Nephron (organoid): ENCODE measurements at regions not wholly inside any gene's neighbourhood (a gene's known extent, or its start where the extent isn't known, plus 50 kb on each side); places are given as distances from the start of the nearest gene placed in this dataset.

Experiments
- H3K27ac Mint-ChIP-seq, 3 experiments: 2 replicates each; pipeline ENCODE4 v1.8.0; 2020; ENCODE audit warnings: mixed read lengths in 3 of 3, mild to moderate bottlenecking in 2 of 3, moderate library complexity in 1 of 3
- H3K27me3 Mint-ChIP-seq: 2 replicates; pipeline ENCODE4 v1.8.0; 2021; ENCODE audit warnings: low read depth, mild to moderate bottlenecking, moderate library complexity, mixed read lengths
- H3K36me3 Mint-ChIP-seq: 2 replicates; pipeline ENCODE4 v1.8.0; 2020; ENCODE audit warnings: low read depth, mixed read lengths
- H3K4me1 Mint-ChIP-seq: 2 replicates; pipeline ENCODE4 v1.8.0; 2020; ENCODE audit warnings: mixed read lengths
- H3K4me3 Mint-ChIP-seq, 3 experiments: 2 replicates each; pipeline ENCODE4 v1.8.0; 2020; ENCODE audit warnings: mild to moderate bottlenecking in 3 of 3, mixed read lengths in 3 of 3, moderate library complexity in 2 of 3
- H3K9me3 Mint-ChIP-seq: 2 replicates; pipeline ENCODE4 v1.8.0; 2020; ENCODE audit warnings: mixed read lengths
- TF ChIP-seq, protein P1 (sequence below), 3 experiments: fragments of 200-600 bp; sonication (generic); IDR thresholded peaks; one replicate each; pipeline ENCODE4 v1.5.0; 2021; ENCODE audit warnings: antibody characterized with exemption in 3 of 3; ENCODE audit not compliant: unreplicated experiment in 3 of 3

DNA sequence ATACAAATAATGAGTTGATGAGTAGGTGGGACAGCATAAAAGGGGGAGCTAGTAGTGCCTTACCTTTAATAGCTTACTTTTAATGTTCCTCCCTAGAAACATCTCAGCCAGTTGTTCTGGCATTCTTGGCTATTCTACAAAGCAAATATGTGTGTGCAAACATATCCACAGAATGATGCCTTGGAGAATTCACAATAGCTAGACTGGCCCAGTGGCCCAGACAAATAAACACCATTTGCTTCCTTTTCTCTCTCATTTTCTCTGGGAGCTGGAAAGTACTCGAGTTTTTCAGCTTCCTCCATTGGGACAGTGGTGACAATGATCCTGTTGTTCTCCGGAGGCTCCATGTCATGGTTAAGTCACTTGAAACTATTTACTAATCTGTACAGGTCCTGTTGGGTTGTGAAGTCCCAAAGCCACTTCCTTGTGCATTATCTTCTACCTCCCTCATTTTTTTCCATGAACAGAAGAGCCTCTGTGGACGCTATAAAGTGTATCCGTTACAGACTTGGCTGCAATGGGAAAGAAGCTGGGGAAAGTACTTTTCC lies 122.9 kb downstream of the DMAC1 start:
- Mint-ChIP-seq H3K9me3 (no peaks in the 10 kb centered on the region), H3K27ac (no peak overlapping the region), H3K4me3 (no peak overlapping the region), H3K36me3 (no peaks in the 10 kb centered on the region), H3K4me1 (no peaks in the 10 kb centered on the region), H3K27me3 (no peaks in the 10 kb centered on the region)
- TF ChIP-seq, protein P1, sequence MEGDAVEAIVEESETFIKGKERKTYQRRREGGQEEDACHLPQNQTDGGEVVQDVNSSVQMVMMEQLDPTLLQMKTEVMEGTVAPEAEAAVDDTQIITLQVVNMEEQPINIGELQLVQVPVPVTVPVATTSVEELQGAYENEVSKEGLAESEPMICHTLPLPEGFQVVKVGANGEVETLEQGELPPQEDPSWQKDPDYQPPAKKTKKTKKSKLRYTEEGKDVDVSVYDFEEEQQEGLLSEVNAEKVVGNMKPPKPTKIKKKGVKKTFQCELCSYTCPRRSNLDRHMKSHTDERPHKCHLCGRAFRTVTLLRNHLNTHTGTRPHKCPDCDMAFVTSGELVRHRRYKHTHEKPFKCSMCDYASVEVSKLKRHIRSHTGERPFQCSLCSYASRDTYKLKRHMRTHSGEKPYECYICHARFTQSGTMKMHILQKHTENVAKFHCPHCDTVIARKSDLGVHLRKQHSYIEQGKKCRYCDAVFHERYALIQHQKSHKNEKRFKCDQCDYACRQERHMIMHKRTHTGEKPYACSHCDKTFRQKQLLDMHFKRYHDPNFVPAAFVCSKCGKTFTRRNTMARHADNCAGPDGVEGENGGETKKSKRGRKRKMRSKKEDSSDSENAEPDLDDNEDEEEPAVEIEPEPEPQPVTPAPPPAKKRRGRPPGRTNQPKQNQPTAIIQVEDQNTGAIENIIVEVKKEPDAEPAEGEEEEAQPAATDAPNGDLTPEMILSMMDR (IDR thresholded peaks at IDR 0.05; ENCODE audit: unreplicated experiment in 3 of 3): no peak

DNA sequence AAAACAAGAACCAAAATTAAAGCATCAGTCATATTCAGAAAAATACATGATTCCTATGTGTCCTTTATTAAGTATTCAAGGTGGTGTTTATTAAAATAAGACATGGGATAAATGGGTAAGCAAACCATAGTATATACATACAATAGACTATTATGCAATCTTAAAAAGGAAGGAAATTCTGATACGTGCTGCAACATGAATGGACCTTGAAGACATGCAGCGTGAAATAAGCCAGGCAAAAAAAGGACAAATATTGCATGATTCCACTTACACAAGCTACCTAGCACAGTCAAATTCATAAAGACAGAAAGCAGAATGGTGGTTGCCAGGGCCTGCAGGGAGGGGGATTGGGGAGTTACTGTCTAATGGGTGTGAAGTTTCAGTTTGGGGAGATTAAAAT lies 127.7 kb downstream of the DMAC1 start:
- H3K27me3 Mint-ChIP-seq: peaks cover 4% of the 10 kb centered on the region
- no peaks in the 10 kb centered on the region for H3K36me3 Mint-ChIP-seq
- no peak overlapping the region for H3K27ac Mint-ChIP-seq
- H3K4me1 Mint-ChIP-seq: no peaks in the 10 kb centered on the region
- TF ChIP-seq, protein P1 (IDR thresholded peaks at IDR 0.05; ENCODE audit: unreplicated experiment in 3 of 3): no peak
- no peaks in the 10 kb centered on the region for H3K9me3 Mint-ChIP-seq
- no peak overlapping the region for H3K4me3 Mint-ChIP-seq

DNA sequence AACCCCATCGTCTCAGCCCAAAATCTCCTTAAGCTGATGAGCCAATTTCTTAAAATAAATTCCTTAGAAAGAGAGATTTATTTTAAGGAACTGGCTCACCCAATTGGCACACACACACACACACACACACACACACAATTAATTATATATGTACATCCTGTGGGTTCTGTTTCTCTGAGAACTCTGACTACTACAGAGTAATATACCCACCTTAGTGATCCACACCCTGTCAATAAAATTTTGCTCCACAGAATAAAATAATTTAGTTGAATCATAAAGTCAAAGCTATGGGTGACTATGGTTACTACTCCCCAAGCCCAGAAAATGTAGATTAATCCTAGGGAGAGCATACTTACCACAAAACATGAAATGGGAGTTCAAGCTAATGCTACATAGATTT lies 131.0 kb downstream of the DMAC1 start:
- peaks cover 12% of the 10 kb centered on the region for H3K4me1 Mint-ChIP-seq

DNA sequence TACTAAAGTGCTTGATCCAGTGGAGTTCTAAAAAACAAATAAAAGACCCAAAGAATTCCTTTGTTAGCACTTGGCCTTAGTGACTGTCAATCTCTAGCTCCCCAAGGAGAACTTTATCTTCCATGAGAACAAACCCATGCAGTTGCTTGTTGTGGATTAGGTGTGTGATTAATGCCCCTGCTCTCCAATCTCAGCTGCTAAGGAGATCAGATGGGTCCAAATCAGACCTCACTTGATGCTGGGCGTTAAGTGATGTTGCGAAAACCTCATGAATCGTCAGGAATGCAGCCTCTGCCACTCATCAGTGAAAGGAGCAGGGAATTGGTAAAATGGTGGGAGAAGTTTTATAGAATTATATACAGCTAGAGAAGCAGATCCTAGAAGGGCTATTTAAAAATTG lies 133.7 kb downstream of the DMAC1 start:
- H3K36me3 Mint-ChIP-seq: no peaks in the 10 kb centered on the region
- H3K9me3 Mint-ChIP-seq: no peaks in the 10 kb centered on the region
- H3K4me3 Mint-ChIP-seq: no peak overlapping the region
- H3K27me3 Mint-ChIP-seq: peaks cover 4% of the 10 kb centered on the region
- TF ChIP-seq, protein P1 (IDR thresholded peaks at IDR 0.05; ENCODE audit: unreplicated experiment in 3 of 3): no peak
- no peak overlapping the region for H3K27ac Mint-ChIP-seq
- H3K4me1 Mint-ChIP-seq: peaks cover 12% of the 10 kb centered on the region

More for the DNA sequence above, 131.0 kb downstream of the DMAC1 start:
- H3K36me3 Mint-ChIP-seq: no peaks in the 10 kb centered on the region
- TF ChIP-seq, protein P1 (IDR thresholded peaks at IDR 0.05; ENCODE audit: unreplicated experiment in 3 of 3): no peak
- no peaks in the 10 kb centered on the region for H3K9me3 Mint-ChIP-seq
- no peak overlapping the region for H3K4me3 Mint-ChIP-seq
- H3K27me3 Mint-ChIP-seq: peaks cover 4% of the 10 kb centered on the region
- H3K27ac Mint-ChIP-seq: no peak overlapping the region

DNA sequence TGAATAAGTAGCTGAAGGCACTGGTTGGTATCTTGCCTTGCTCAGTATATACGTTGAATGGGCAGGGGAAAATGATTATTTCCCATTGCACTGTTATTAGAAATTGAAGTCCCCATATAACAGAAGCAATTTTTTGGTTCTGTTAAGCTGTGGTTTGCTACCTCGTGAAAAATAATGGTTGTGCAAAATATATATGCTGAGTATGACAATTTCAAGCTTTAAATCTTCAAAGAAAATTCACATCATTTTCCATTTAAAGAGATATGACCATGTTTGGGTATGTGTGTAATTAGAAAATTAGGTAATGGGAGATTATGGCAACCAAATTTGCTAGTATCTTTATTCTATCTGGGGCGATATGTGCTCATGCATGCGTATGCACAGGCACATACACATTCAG lies 139.8 kb downstream of the DMAC1 start:
- TF ChIP-seq, protein P1 (IDR thresholded peaks at IDR 0.05; ENCODE audit: unreplicated experiment in 3 of 3): no peak
- H3K4me3 Mint-ChIP-seq: no peak overlapping the region
- H3K27ac Mint-ChIP-seq: no peak overlapping the region
- H3K9me3 Mint-ChIP-seq: peaks cover 2% of the 10 kb centered on the region
- no peaks in the 10 kb centered on the region for H3K27me3 Mint-ChIP-seq
- peaks cover 1% of the 10 kb centered on the region for H3K4me1 Mint-ChIP-seq
- H3K36me3 Mint-ChIP-seq: no peaks in the 10 kb centered on the region

DNA sequence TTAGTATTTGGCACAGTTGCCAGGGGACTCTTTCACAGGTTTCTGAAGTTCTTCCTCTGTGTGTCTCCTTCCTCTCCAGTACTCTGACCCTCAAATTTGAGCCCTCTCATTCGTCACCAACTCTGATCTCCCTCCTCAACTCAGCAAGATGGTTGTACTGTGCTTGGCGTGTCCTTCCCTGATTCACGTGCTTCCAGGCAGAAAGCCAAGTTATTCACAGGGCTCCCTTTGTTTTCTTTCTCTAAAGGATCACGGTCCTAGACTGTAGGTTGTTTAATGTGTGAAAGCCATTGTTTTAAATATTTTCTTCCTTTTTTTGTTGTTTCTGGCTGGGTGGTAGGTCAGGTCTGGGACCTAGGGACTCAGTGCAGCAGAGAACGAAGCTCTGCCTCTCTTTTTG lies 142.9 kb downstream of the DMAC1 start:
- TF ChIP-seq, protein P1 (IDR thresholded peaks at IDR 0.05; ENCODE audit: unreplicated experiment in 3 of 3): no peak
- H3K27me3 Mint-ChIP-seq: no peaks in the 10 kb centered on the region
- no peaks in the 10 kb centered on the region for H3K4me1 Mint-ChIP-seq
- H3K9me3 Mint-ChIP-seq: peaks cover 2% of the 10 kb centered on the region
- H3K36me3 Mint-ChIP-seq: no peaks in the 10 kb centered on the region
- no peak overlapping the region for H3K4me3 Mint-ChIP-seq
- H3K27ac Mint-ChIP-seq: no peak overlapping the region
